ENCODE measurements at regions not wholly inside any gene's neighbourhood (a gene's known extent, or its start where the extent isn't known, plus 50 kb on each side); places are given as distances from the start of the nearest gene placed in this dataset.

DNA sequence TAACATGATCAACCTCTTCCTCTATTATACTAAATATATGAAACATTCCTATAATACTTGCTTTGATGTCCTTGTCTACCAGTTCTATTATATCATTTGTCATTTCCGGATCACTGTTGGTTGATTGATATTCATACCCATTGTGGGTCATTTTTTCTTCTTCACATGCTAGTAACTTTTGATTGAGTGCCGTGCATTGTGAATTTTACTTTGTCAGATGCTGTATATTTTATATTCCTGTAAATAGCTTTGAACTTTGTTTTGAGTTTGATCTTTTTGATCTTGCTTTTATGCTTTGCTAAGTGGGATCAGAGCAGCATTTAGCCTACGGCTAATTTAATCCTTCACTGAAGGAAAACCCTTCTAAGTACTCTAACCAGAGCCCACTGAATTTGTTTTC lies 168.9 kb upstream of the RAB6C start:
- TF ChIP-seq, protein P1, sequence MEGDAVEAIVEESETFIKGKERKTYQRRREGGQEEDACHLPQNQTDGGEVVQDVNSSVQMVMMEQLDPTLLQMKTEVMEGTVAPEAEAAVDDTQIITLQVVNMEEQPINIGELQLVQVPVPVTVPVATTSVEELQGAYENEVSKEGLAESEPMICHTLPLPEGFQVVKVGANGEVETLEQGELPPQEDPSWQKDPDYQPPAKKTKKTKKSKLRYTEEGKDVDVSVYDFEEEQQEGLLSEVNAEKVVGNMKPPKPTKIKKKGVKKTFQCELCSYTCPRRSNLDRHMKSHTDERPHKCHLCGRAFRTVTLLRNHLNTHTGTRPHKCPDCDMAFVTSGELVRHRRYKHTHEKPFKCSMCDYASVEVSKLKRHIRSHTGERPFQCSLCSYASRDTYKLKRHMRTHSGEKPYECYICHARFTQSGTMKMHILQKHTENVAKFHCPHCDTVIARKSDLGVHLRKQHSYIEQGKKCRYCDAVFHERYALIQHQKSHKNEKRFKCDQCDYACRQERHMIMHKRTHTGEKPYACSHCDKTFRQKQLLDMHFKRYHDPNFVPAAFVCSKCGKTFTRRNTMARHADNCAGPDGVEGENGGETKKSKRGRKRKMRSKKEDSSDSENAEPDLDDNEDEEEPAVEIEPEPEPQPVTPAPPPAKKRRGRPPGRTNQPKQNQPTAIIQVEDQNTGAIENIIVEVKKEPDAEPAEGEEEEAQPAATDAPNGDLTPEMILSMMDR (IDR thresholded peaks at IDR 0.05; ENCODE audit: insufficient read depth, low read depth, low read length, missing control alignments) = no peak
- DNase-seq (ENCODE audit: low read depth) = no peak

DNA sequence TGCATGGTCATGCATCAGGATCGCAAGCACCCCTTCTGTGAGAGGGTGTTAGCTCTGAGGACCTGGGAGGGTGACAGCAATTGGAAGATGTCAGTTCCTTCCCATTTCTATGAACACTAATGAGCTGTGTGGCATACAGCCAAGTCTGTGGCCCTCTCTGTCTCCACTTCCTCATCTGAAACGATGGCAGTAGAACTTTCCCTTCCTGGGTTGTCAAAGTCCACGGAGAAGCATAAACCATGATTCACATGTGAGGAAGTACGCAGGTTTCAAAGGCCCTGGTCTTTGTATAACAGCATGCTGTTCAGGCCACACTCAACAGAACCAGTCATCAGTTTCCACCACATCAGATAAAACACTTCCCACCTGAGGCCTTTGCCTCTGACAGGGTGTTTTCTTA lies 167.4 kb upstream of the RAB6C start:
- no peak overlapping the region for H3K4me3 ChIP-seq (ENCODE audit: low read length)
- TF ChIP-seq, protein P1 (IDR thresholded peaks at IDR 0.05; ENCODE audit: insufficient read depth, low read depth, low read length, missing control alignments) = no peak

More for the DNA sequence above, 168.9 kb upstream of the RAB6C start:
- H3K4me3 ChIP-seq (ENCODE audit: low read length) = no peak overlapping the region

DNA sequence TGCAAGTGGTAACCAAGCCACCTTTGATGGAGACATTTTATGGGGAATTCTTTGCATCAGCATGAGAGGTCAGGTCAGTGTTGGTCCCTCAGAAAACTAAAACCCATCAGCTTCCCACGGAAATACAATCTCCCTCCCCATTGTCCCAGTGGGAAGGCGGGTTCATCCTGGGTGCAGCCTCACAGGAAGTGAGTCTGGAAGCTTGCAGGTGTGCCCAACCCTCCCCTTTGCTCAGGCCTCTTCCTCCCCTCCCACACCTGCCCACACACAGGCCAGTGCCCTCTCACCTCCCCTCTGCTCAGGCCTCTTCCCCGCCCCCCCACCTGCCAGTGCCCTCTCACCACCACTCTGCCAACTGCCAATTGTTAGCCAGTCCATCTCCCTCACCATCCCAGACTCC lies 166.8 kb upstream of the RAB6C start:
- no peak for DNase-seq (ENCODE audit: low read depth)
- H3K4me3 ChIP-seq (ENCODE audit: low read length) = no peak overlapping the region
- TF ChIP-seq, protein P1 (IDR thresholded peaks at IDR 0.05; ENCODE audit: insufficient read depth, low read depth, low read length, missing control alignments) = no peak

More for the DNA sequence above, 167.4 kb upstream of the RAB6C start:
- DNase-seq (ENCODE audit: low read depth) = no peak

DNA sequence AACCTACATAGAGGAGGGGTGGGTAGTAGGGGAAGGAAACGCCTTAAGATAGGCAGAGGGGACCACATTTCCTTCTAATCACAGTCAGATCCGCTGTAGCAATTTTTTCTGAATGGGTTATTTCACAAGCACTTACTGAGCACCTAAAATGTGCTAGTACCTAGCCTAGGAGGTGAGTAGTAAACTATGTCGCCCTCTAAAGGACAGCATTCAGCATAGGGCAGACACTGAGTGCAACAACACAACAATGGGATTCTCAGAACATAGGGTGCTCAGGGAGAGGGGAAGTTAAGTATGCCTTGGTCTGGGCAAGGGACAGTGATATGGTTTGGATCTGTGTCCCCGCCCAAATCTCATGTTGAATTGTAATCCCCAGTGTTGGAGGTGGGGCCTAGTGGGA lies 166.1 kb upstream of the RAB6C start:
- no peak for DNase-seq (ENCODE audit: low read depth)
- TF ChIP-seq, protein P1 (IDR thresholded peaks at IDR 0.05; ENCODE audit: insufficient read depth, low read depth, low read length, missing control alignments) = peak; percentile 28

DNA sequence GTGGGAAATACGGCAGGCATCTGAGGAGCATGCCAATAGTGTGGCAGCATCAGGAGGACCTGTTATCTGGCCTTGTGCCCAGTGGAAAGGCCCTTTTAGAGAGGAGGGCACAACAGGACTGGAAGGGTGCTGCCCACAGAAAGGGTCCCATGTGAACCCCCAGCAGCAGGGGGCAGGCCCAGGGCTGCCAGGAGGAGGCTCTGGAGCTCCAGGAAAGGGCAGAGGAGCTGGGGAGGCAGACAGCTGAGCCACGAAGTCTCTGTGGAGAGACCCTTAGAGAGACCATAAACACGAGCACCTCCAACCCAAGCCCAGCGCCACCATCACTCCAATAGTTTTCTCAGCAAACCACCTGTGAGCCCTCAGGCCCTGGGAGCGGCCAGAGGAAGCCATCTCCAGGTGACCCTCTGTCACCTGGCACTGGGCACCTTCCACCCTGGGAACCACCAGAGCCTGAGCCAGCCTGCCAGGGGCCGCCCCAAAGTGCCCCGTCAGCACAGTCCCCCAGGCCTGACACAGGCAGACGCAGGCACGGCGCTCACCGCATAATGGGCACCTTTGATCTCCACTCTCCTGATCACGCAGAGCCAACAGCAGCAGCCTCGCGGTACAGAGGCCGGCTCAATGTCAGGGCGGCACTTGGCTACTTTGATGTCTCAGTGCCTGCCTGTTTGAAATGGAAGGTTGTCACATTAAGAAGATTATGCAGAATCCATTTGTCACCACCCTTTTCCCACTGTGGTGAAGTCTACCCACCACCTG lies 162.5 kb upstream of the RAB6C start:
- H3K4me3 ChIP-seq (ENCODE audit: low read length) = no peak overlapping the region
- no peak for DNase-seq (ENCODE audit: low read depth)
- TF ChIP-seq, protein P1 (IDR thresholded peaks at IDR 0.05; ENCODE audit: insufficient read depth, low read depth, low read length, missing control alignments) = no peak

More for the DNA sequence above, 166.1 kb upstream of the RAB6C start:
- no peak overlapping the region for H3K4me3 ChIP-seq (ENCODE audit: low read length)

DNA sequence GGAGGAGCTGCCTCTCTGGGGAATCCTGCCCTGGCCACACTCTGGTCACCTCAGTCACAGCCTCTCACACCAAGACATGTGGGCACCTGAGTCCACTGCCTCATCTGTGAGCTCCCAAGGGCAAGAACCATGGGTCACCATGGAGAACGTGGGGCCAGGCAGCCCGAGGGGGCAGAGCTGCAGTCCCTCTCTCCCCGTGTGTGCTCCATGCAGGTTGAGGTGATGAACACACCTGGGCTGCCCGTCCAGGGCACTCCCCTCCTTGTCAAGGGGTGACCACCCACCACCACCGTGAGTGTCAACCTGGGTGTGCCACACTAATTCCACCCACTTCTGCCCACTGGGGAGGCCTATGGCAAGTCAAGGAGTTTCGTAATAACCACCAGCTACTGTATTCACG lies 159.6 kb upstream of the RAB6C start:
- DNase-seq (ENCODE audit: low read depth) = no peak
- TF ChIP-seq, protein P1 (IDR thresholded peaks at IDR 0.05; ENCODE audit: insufficient read depth, low read depth, low read length, missing control alignments) = no peak
- H3K4me3 ChIP-seq (ENCODE audit: low read length) = no peak overlapping the region

DNA sequence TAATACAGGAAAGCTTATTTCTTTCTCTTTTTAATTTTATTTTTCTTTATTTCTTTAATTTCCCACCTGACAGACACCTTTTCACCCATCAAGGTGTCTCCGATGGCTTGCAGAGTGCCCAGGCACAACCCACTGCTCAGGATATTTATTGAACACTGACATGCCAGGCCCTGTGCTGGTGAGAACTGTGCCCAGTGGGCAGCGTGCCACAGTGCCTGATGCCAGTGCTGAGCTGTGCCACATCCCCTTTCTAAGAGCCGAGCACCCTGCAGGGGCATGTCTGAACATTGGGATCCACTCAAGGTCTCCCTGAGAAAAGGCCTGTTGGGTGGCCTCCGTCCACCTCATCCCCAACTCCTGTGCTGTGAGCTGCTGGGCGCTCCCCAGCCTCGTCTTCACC lies 158.6 kb upstream of the RAB6C start:
- no peak overlapping the region for H3K4me3 ChIP-seq (ENCODE audit: low read length)
- TF ChIP-seq, protein P1 (IDR thresholded peaks at IDR 0.05; ENCODE audit: insufficient read depth, low read depth, low read length, missing control alignments) = no peak
- DNase-seq (ENCODE audit: low read depth) = no peak

All from epithelial cell of esophagus (primary cell).